Suprapubic skin (tissue), 4 donors: ENCODE measurements at regions not wholly inside any gene's neighbourhood (a gene's known extent, or its start where the extent isn't known, plus 50 kb on each side); places are given as distances from the start of the nearest gene placed in this dataset.

Source experiments
- CTCF ChIP-seq, 2 donors: fragments of 200-600 bp in 1 of 2; fragments of 450-650 bp in 1 of 2; sonication (generic) in 1 of 2; IDR thresholded peaks; one replicate each; pipeline ENCODE4 v1.5.1; 2016 to 2019; ENCODE audit warnings: antibody characterized with exemption in 2 of 2, mild to moderate bottlenecking in 1 of 2, moderate library complexity in 1 of 2
- POLR2A ChIP-seq, 2 donors: fragments of 450-650 bp; IDR thresholded peaks; one replicate each; pipeline ENCODE4 v1.6.1; 2017; ENCODE audit warnings: antibody characterized with exemption in 2 of 2, mild to moderate bottlenecking in 2 of 2, moderate library complexity in 2 of 2
- POLR2AphosphoS5 ChIP-seq, 3 donors: sonication (generic); formaldehyde crosslinking; IDR thresholded peaks; one replicate each; pipeline ENCODE4 v1.6.1; 2017; ENCODE audit warnings: antibody characterized with exemption in 3 of 3

GRCh38 chr2:56534321-56534720 lies 350.5 kb downstream of the CCDC85A start:
- TF ChIP-seq CTCF (IDR thresholded peaks at IDR 0.05) (no peak), POLR2AphosphoS5 (IDR thresholded peaks at IDR 0.05) (no peak), POLR2A (IDR thresholded peaks at IDR 0.05) (no peak)
